Lung (tissue), 11 donors: ENCODE measurements at regions not wholly inside any gene's neighbourhood (a gene's known extent, or its start where the extent isn't known, plus 50 kb on each side); places are given as distances from the start of the nearest gene placed in this dataset.
A peak's percentile ranks its signal among the peaks of the same experiment; 100 is the strongest.

ENCODE experiments used
- ATAC-seq: fragments of 200-7000 bp; cut with Tn5 transposase; one replicate; pipeline ENCODE4 v1.9.1; 2020; ENCODE audit warnings: moderate number of reproducible peaks; ENCODE audit not compliant: insufficient read depth, low FRiP score
- DNase-seq, 3 donors: peaks; one replicate each; pipeline ENCODE4 v3.0.0-alpha.2; 2013 to 2017
- H3K27ac ChIP-seq, 2 donors: one replicate each; pipeline ENCODE4 v1.5.1; 2013; ENCODE audit warnings: mild to moderate bottlenecking in 2 of 2, moderate library complexity in 2 of 2, control low read depth in 1 of 2, inconsistent platforms in 1 of 2, low read depth in 1 of 2, low read length in 1 of 2
- H3K27me3 ChIP-seq, 3 donors: one replicate each; pipeline ENCODE4 v1.5.1; 2013; ENCODE audit warnings: low read length in 2 of 3; ENCODE audit not compliant: control insufficient read depth in 3 of 3, insufficient read depth in 3 of 3
- H3K36me3 ChIP-seq, 4 donors: one replicate each; pipeline ENCODE4 v1.5.1; 2013; ENCODE audit warnings: low read length in 4 of 4, mild to moderate bottlenecking in 1 of 4, moderate library complexity in 1 of 4; ENCODE audit not compliant: control insufficient read depth in 4 of 4, insufficient read depth in 4 of 4
- H3K4me1 ChIP-seq, 5 donors: one replicate each; pipeline ENCODE4 v1.5.1; 2013; ENCODE audit warnings: low read length in 5 of 5, mild to moderate bottlenecking in 2 of 5, moderate library complexity in 1 of 5; ENCODE audit not compliant: control insufficient read depth in 5 of 5, insufficient read depth in 5 of 5
- H3K4me3 ChIP-seq: one replicate; pipeline ENCODE4 v1.5.1; 2013; ENCODE audit warnings: mild to moderate bottlenecking, control low read depth, moderate library complexity
- H3K9ac ChIP-seq, 2 donors: one replicate each; pipeline ENCODE4 v1.5.1; 2013; ENCODE audit warnings: low read length in 2 of 2, control low read depth in 1 of 2; ENCODE audit not compliant: insufficient read depth in 1 of 2
- H3K9me3 ChIP-seq, 4 donors: one replicate each; pipeline ENCODE4 v1.5.1; 2013; ENCODE audit warnings: low read length in 3 of 4, mild to moderate bottlenecking in 1 of 4, moderate library complexity in 1 of 4; ENCODE audit not compliant: control insufficient read depth in 4 of 4, insufficient read depth in 3 of 4
- WGBS, 2 donors: extraction: QIAGEN DNeasy Blood & Tissue Kit; methylation state at CpG; one replicate each; pipeline ENCODE4 v1.1.7; 2013; 5-methylcytosine and 5-hydroxymethylcytosine counted together
- TF ChIP-seq, protein P1 (sequence below): IDR thresholded peaks from 2 replicates; pipeline ENCODE4 v1.5.1; 2012; ENCODE audit warnings: mild to moderate bottlenecking; ENCODE audit errors: control extremely low read depth, extremely low read depth
- donor health status: control.
- donor health status: control.
- donor health status: Bipolar disorder and iron deficiency.
- donor health status: healthy.
- donor health status: DM: yes; HTN: yes; CAD: no.

GRCh38 chr6:166712286-166713228 lies 85.5 kb upstream of the RPS6KA2 start:
- Histone ChIP-seq H3K4me1 (peaks cover 0 to 3% (median 0%) of the 10 kb centered on the region in 5 donors), H3K27ac (no peak overlapping the region), H3K36me3 (no peaks in the 10 kb centered on the region), H3K9me3 (peaks cover 0 to 3% (median 0%) of the 10 kb centered on the region in 4 donors), H3K9ac (no peak overlapping the region), H3K27me3 (no peaks in the 10 kb centered on the region), H3K4me3 (no peak overlapping the region)
- no peak for DNase-seq
- 87 to 91% methylated on average over 21 of the region's 21 CpGs for WGBS, 2 donors
- ATAC-seq: no peak
- TF ChIP-seq, protein P1, sequence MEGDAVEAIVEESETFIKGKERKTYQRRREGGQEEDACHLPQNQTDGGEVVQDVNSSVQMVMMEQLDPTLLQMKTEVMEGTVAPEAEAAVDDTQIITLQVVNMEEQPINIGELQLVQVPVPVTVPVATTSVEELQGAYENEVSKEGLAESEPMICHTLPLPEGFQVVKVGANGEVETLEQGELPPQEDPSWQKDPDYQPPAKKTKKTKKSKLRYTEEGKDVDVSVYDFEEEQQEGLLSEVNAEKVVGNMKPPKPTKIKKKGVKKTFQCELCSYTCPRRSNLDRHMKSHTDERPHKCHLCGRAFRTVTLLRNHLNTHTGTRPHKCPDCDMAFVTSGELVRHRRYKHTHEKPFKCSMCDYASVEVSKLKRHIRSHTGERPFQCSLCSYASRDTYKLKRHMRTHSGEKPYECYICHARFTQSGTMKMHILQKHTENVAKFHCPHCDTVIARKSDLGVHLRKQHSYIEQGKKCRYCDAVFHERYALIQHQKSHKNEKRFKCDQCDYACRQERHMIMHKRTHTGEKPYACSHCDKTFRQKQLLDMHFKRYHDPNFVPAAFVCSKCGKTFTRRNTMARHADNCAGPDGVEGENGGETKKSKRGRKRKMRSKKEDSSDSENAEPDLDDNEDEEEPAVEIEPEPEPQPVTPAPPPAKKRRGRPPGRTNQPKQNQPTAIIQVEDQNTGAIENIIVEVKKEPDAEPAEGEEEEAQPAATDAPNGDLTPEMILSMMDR: no peak

DNA sequence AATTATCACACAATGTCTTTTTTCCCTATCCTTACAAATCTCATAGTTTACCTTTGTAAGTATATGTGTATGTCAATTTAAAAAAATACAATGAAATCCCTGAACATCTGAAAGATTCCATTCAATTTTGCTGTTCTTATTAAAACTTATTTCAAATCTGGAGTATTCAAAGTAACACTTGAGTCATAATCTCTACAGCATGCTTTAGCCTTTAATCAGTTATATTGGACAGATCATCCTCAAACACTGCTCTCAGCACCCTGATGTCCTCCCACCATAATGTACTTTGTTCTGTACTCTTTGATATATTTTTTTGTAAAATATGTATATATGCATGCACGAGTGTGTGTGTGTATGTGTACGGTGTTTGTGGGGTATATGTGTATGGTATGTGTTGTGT lies 83.0 kb upstream of the RPS6KA2 start:
- H3K27me3 ChIP-seq: no peaks in the 10 kb centered on the region
- no peak overlapping the region for H3K4me3 ChIP-seq
- H3K4me1 ChIP-seq: peaks cover 0 to 3% (median 0%) of the 10 kb centered on the region in 5 donors
- DNase-seq (no peak), ATAC-seq (no peak)
- H3K9me3 ChIP-seq: peaks cover 0 to 3% (median 0%) of the 10 kb centered on the region in 4 donors
- H3K27ac ChIP-seq: no peak overlapping the region
- TF ChIP-seq, protein P1: no peak
- WGBS, 2 donors: 94 to 95% methylated on average over 2 of the region's 2 CpGs
- H3K9ac ChIP-seq: no peak overlapping the region
- no peaks in the 10 kb centered on the region for H3K36me3 ChIP-seq

- TF ChIP-seq, protein P1: no peak
- no peak overlapping the region for H3K27ac ChIP-seq
- no peaks in the 10 kb centered on the region for H3K27me3 ChIP-seq
- peaks cover 0 to 3% (median 0%) of the 10 kb centered on the region in 5 donors for H3K4me1 ChIP-seq
- WGBS, 2 donors: 70 to 83% methylated on average over 4 of the region's 4 CpGs
- no peak overlapping the region for H3K9ac ChIP-seq
- peaks cover 0 to 3% (median 0%) of the 10 kb centered on the region in 4 donors for H3K9me3 ChIP-seq
- DNase-seq (peak; percentile 36 to 64 (median 54)), ATAC-seq (no peak)
- no peaks in the 10 kb centered on the region for H3K36me3 ChIP-seq
- no peak overlapping the region for H3K4me3 ChIP-seq
Observed at GRCh38 chr6:166708460-166708859, 81.4 kb upstream of the RPS6KA2 start.
